ENCODE measurements at regions not wholly inside any gene's neighbourhood (a gene's known extent, or its start where the extent isn't known, plus 50 kb on each side); places are given as distances from the start of the nearest gene placed in this dataset.

DNA sequence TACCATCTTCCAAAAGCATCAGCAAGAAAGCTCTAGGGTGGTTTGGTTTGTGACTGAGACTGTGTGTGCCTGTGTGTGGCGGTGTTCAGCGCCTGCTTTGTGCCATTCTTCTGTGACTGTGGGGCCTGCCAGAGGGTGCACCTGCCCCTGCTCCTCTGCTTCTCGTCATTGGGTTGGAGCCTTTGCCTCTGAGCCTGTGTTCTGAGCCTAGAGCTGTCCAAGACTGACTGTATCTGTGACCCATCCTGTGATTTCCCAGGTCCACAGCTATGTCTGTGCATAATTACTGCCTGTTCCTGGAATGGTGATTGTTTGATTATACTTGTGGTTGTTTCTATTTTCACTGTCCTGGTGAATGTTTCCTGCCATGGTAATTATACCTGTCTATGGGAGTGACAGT lies 57.1 kb upstream of the KLHL29 start:
- H4K20me1 ChIP-seq (ENCODE audit: insufficient read depth, low read length), result 0 out of 2 replicates have a peak, but pooled peaks cover 2% of the 10 kb centered on the region
- no peak for TF ChIP-seq EZH2 (IDR thresholded peaks at IDR 0.05; ENCODE audit: borderline replicate concordance, low read depth, low read length, severe bottlenecking)
- no peak for TF ChIP-seq CTCF (IDR thresholded peaks at IDR 0.05; ENCODE audit: borderline replicate concordance, extremely low read depth, low read length, poor library complexity, severe bottlenecking)
- H3K9ac ChIP-seq (ENCODE audit: low read depth, low read length), result no peak overlapping the region
- H3K79me2 ChIP-seq (ENCODE audit: insufficient read depth, low read length), result no peaks in the 10 kb centered on the region
- DNase-seq (no peak), ATAC-seq (ENCODE audit: insufficient read depth, low read depth) (peak; percentile 24; the same call in 1 of the 3 replicates)
- H3K36me3 ChIP-seq (ENCODE audit: insufficient read depth, low read length), result no peaks in the 10 kb centered on the region
- H2AFZ ChIP-seq (ENCODE audit: low read depth, low read length), result no peak overlapping the region
- H3K27me3 ChIP-seq (ENCODE audit: insufficient read depth, low read length, poor library complexity), result no peaks in the 10 kb centered on the region
- H3K9me3 ChIP-seq (ENCODE audit: insufficient read depth, low read length, severe bottlenecking), result no peaks in the 10 kb centered on the region
- no peak overlapping the region for H3K27ac ChIP-seq (ENCODE audit: low read length)
- no peak overlapping the region for H3K4me2 ChIP-seq (ENCODE audit: insufficient read depth, low read length)
- no peak overlapping the region for H3K4me3 ChIP-seq (ENCODE audit: low read depth in 1 of 2, low read length in 2 of 2)
- H3K4me1 ChIP-seq (ENCODE audit: insufficient read depth, low read length), result no peaks in the 10 kb centered on the region

- DNase-seq (peak; percentile 16), ATAC-seq (ENCODE audit: insufficient read depth, low read depth) (peak; percentile 68)
- Histone ChIP-seq H3K4me1 (ENCODE audit: insufficient read depth, low read length) (no peaks in the 10 kb centered on the region), H3K27ac (ENCODE audit: low read length) (no peak overlapping the region), H4K20me1 (ENCODE audit: insufficient read depth, low read length) (0 out of 2 replicates have a peak, but pooled peaks cover 2% of the 10 kb centered on the region), H3K9ac (ENCODE audit: low read depth, low read length) (no peak overlapping the region), H3K79me2 (ENCODE audit: insufficient read depth, low read length) (no peaks in the 10 kb centered on the region), H3K36me3 (ENCODE audit: insufficient read depth, low read length) (no peaks in the 10 kb centered on the region), H3K4me3 (ENCODE audit: low read depth in 1 of 2, low read length in 2 of 2) (no peak overlapping the region), H3K4me2 (ENCODE audit: insufficient read depth, low read length) (no peak overlapping the region), H3K27me3 (ENCODE audit: insufficient read depth, low read length, poor library complexity) (peaks cover 2% of the 10 kb centered on the region), H3K9me3 (ENCODE audit: insufficient read depth, low read length, severe bottlenecking) (no peaks in the 10 kb centered on the region), H2AFZ (ENCODE audit: low read depth, low read length) (no peak overlapping the region)
- TF ChIP-seq EZH2 (IDR thresholded peaks at IDR 0.05; ENCODE audit: borderline replicate concordance, low read depth, low read length, severe bottlenecking) (no peak), CTCF (IDR thresholded peaks at IDR 0.05; ENCODE audit: borderline replicate concordance, extremely low read depth, low read length, poor library complexity, severe bottlenecking) (peak; percentile 42)
These were observed 54.8 kb upstream of the KLHL29 start for GRCh38 chr2:23330214-23330613.

Measured in DND-41 (cell line).